NCI-H82 (cell line): ENCODE measurements at regions not wholly inside any gene's neighbourhood (a gene's known extent, or its start where the extent isn't known, plus 50 kb on each side); places are given as distances from the start of the nearest gene placed in this dataset.
"Not testable (repeated sequence)": the region's sequence is repeated elsewhere in the genome, so short reads cannot be mapped to it uniquely, and the experiment has no call there.

Source experiments
- DNase-seq: peaks from one replicate; lab custom pipeline; 2025; lab: John Stamatoyannopoulos, UW

- DNase-seq: no peak
These were observed 139.0 kb upstream of the NCOR2 start for GRCh38 chr12:124706363-124706762.

GRCh38 chr12:124705545-124706138 is 138.2 kb upstream of the NCOR2 start:
- no peak for DNase-seq

GRCh38 chr12:124704619-124705018 is 137.2 kb upstream of the NCOR2 start:
- DNase-seq: no peak

- no peak for DNase-seq
These were observed 136.4 kb upstream of the NCOR2 start for GRCh38 chr12:124703856-124704255.

GRCh38 chr12:124702736-124703135 is 135.3 kb upstream of the NCOR2 start:
- no peak for DNase-seq

GRCh38 chr12:124700810-124701592 is 133.6 kb upstream of the NCOR2 start:
- DNase-seq: peak; percentile 49

- no peak for DNase-seq
These were observed 132.5 kb upstream of the NCOR2 start for GRCh38 chr12:124699909-124700308.

- no peak for DNase-seq
These were observed 131.5 kb upstream of the NCOR2 start for GRCh38 chr12:124698998-124699305.

GRCh38 chr12:124698211-124698997 is 131.0 kb upstream of the NCOR2 start:
- no peak for DNase-seq

- DNase-seq: not testable (repeated sequence)
These were observed 130.3 kb upstream of the NCOR2 start for GRCh38 chr12:124697722-124698121.

- no peak for DNase-seq
These were observed 129.5 kb upstream of the NCOR2 start for GRCh38 chr12:124696693-124697476.

- no peak for DNase-seq
These were observed 128.4 kb upstream of the NCOR2 start for GRCh38 chr12:124695861-124696260.

- no peak for DNase-seq
These were observed 127.6 kb upstream of the NCOR2 start for GRCh38 chr12:124694846-124695497.

- peak; percentile 45 for DNase-seq
These were observed 126.8 kb upstream of the NCOR2 start for GRCh38 chr12:124694250-124694649.

- DNase-seq: no peak
These were observed 125.8 kb upstream of the NCOR2 start for GRCh38 chr12:124693111-124693723.

- DNase-seq: no peak
These were observed 125.0 kb upstream of the NCOR2 start for GRCh38 chr12:124692443-124692842.

- DNase-seq: no peak
These were observed 124.0 kb upstream of the NCOR2 start for GRCh38 chr12:124691429-124691828.

- no peak for DNase-seq
These were observed 122.2 kb upstream of the NCOR2 start for GRCh38 chr12:124689631-124690030.

- no peak for DNase-seq
These were observed 121.1 kb upstream of the NCOR2 start for GRCh38 chr12:124688356-124688992.

- peak; percentile 64 for DNase-seq
These were observed 120.5 kb upstream of the NCOR2 start for GRCh38 chr12:124687917-124688316.
